Panc1 (cell line): ENCODE measurements at regions not wholly inside any gene's neighbourhood (a gene's known extent, or its start where the extent isn't known, plus 50 kb on each side); places are given as distances from the start of the nearest gene placed in this dataset.

Experiments
- CTCF ChIP-seq: fragments of 450-650 bp; IDR thresholded peaks from 2 replicates; pipeline ENCODE4 v1.5.1; 2017; ENCODE audit warnings: mild to moderate bottlenecking
- POLR2AphosphoS5 ChIP-seq: IDR thresholded peaks from 2 replicates; pipeline ENCODE4 v1.6.1; 2012; ENCODE audit warnings: mild to moderate bottlenecking, low read depth, low read length, moderate library complexity
- TCF7L2 ChIP-seq: IDR thresholded peaks from 2 replicates; pipeline ENCODE4 v1.6.1; 2011; ENCODE audit warnings: mild to moderate bottlenecking, low read depth, low read length, inconsistent platforms

GRCh38 chr4:157564218-157564617 is 343.7 kb downstream of the GRIA2 start:
- TF ChIP-seq TCF7L2, result no peak
- no peak for TF ChIP-seq CTCF
- TF ChIP-seq POLR2AphosphoS5, result no peak
